Activated CD8-positive, alpha-beta T cell treated with anti-CD3 and anti-CD28 coated beads for 36 hours (primary cell): ENCODE measurements at regions not wholly inside any gene's neighbourhood (a gene's known extent, or its start where the extent isn't known, plus 50 kb on each side); places are given as distances from the start of the nearest gene placed in this dataset.
"Not testable (repeated sequence)": the region's sequence is repeated elsewhere in the genome, so short reads cannot be mapped to it uniquely, and the experiment has no call there.

Experiments used
- ATAC-seq: fragments of 200-7000 bp; cut with Tn5 transposase; one replicate; pipeline ENCODE4 v1.10.0; 2021; ENCODE audit warnings: mild to moderate bottlenecking, moderate library complexity
- CTCF ChIA-PET: fragments of 350-600 bp; sonication (Branson Sonifier 250); formaldehyde crosslinking; loops from one replicate; lab custom pipeline; 2021; ENCODE audit warnings: antibody characterized with exemption; lab: Charles Lee
- POLR2A ChIA-PET: fragments of 350-600 bp; sonication (Branson Sonifier 250); formaldehyde crosslinking; loops from one replicate; lab custom pipeline; 2021; ENCODE audit warnings: antibody characterized with exemption; lab: Charles Lee
- DNase-seq: peaks from one replicate; pipeline ENCODE4 v3.0.0-alpha.2; 2020
- H3K27ac Mint-ChIP-seq: one replicate; pipeline ENCODE4 v1.8.0; 2021; ENCODE audit warnings: mild to moderate bottlenecking, mixed read lengths
- H3K27me3 Mint-ChIP-seq: one replicate; pipeline ENCODE4 v1.8.0; 2021; ENCODE audit warnings: mixed read lengths
- H3K36me3 Mint-ChIP-seq: one replicate; pipeline ENCODE4 v1.8.0; 2021; ENCODE audit warnings: low read depth, mixed read lengths
- H3K4me1 Mint-ChIP-seq: one replicate; pipeline ENCODE4 v1.8.0; 2021; ENCODE audit warnings: low read depth, mixed read lengths
- H3K4me3 Mint-ChIP-seq: one replicate; pipeline ENCODE4 v1.8.0; 2021; ENCODE audit warnings: mild to moderate bottlenecking, moderate library complexity, mixed read lengths
- H3K9me3 Mint-ChIP-seq: one replicate; pipeline ENCODE4 v1.8.0; 2021; ENCODE audit warnings: mixed read lengths
- CTCF ChIP-seq: fragments of 200-600 bp; IDR thresholded peaks from one replicate; pipeline ENCODE4 v1.8.0; 2022; ENCODE audit warnings: antibody characterized with exemption, mild to moderate bottlenecking
- intact Hi-C: fragments of 100-400 bp; cut with micrococcal nuclease; formaldehyde crosslinking; loops from one replicate; pipeline ENCODE4 v1.10.0; 2022

GRCh38 chr4:170805352-170805751 lies 715.6 kb upstream of the AADAT start:
- no peak overlapping the region for H3K4me3 Mint-ChIP-seq
- intact Hi-C loops: no loop called here

GRCh38 chr4:170804930-170805329 lies 715.2 kb upstream of the AADAT start:
- H3K4me1 Mint-ChIP-seq: no peaks in the 10 kb centered on the region
- ATAC-seq: no peak
- no peak overlapping the region for H3K4me3 Mint-ChIP-seq
- ChIA-PET POLR2A (no interaction called here), CTCF (no interaction called here)
- H3K36me3 Mint-ChIP-seq: no peaks in the 10 kb centered on the region
- intact Hi-C loops: no loop called here
- no peak for TF ChIP-seq CTCF
- H3K9me3 Mint-ChIP-seq: peaks cover 8% of the 10 kb centered on the region
- no peak for DNase-seq
- H3K27me3 Mint-ChIP-seq: no peaks in the 10 kb centered on the region
- no peak overlapping the region for H3K27ac Mint-ChIP-seq

More at GRCh38 chr4:170805352-170805751, 715.6 kb upstream of the AADAT start:
- no peaks in the 10 kb centered on the region for H3K27me3 Mint-ChIP-seq
- no peak for DNase-seq
- H3K9me3 Mint-ChIP-seq: peaks cover 8% of the 10 kb centered on the region
- H3K27ac Mint-ChIP-seq: no peak overlapping the region
- CTCF ChIA-PET: no interaction called here
- no peaks in the 10 kb centered on the region for H3K4me1 Mint-ChIP-seq
- POLR2A ChIA-PET: no interaction called here
- TF ChIP-seq CTCF: no peak
- H3K36me3 Mint-ChIP-seq: no peaks in the 10 kb centered on the region
- no peak for ATAC-seq

- ATAC-seq (no peak), DNase-seq (no peak)
- intact Hi-C loops: no loop called here
- Mint-ChIP-seq H3K4me3 (no peak overlapping the region), H3K27me3 (no peaks in the 10 kb centered on the region), H3K4me1 (no peaks in the 10 kb centered on the region), H3K36me3 (no peaks in the 10 kb centered on the region), H3K27ac (no peak overlapping the region), H3K9me3 (peaks cover 2% of the 10 kb centered on the region)
- ChIA-PET CTCF (no interaction called here), POLR2A (no interaction called here)
- TF ChIP-seq CTCF: no peak
Measured at GRCh38 chr4:170803492-170803891, 713.7 kb upstream of the AADAT start.

GRCh38 chr4:170801771-170802170 lies 712.0 kb upstream of the AADAT start:
- Mint-ChIP-seq H3K36me3 (no peaks in the 10 kb centered on the region), H3K4me1 (no peaks in the 10 kb centered on the region), H3K27me3 (no peaks in the 10 kb centered on the region), H3K4me3 (no peak overlapping the region), H3K27ac (no peak overlapping the region), H3K9me3 (peaks cover 1% of the 10 kb centered on the region)
- DNase-seq (no peak), ATAC-seq (no peak)
- intact Hi-C loops: no loop called here
- ChIA-PET CTCF (no interaction called here), POLR2A (no interaction called here)
- TF ChIP-seq CTCF: no peak

- ChIA-PET CTCF (no interaction called here), POLR2A (no interaction called here)
- Mint-ChIP-seq H3K27me3 (no peaks in the 10 kb centered on the region), H3K4me3 (no peak overlapping the region), H3K9me3 (peaks cover 4% of the 10 kb centered on the region), H3K36me3 (no peaks in the 10 kb centered on the region), H3K27ac (no peak overlapping the region), H3K4me1 (no peaks in the 10 kb centered on the region)
- intact Hi-C loops: no loop called here
- no peak for TF ChIP-seq CTCF
- ATAC-seq (no peak), DNase-seq (no peak)
Measured at GRCh38 chr4:170794525-170794924, 704.8 kb upstream of the AADAT start.

GRCh38 chr4:170788540-170789051 lies 698.8 kb upstream of the AADAT start:
- H3K27me3 Mint-ChIP-seq, H3K4me3 Mint-ChIP-seq, ATAC-seq, DNase-seq, intact Hi-C loops, H3K27ac Mint-ChIP-seq, H3K9me3 Mint-ChIP-seq, POLR2A ChIA-PET, H3K4me1 Mint-ChIP-seq, CTCF ChIA-PET, H3K36me3 Mint-ChIP-seq: not testable (repeated sequence)
